ACC112 (cell line): ENCODE measurements at regions not wholly inside any gene's neighbourhood (a gene's known extent, or its start where the extent isn't known, plus 50 kb on each side); places are given as distances from the start of the nearest gene placed in this dataset.
A peak's percentile ranks its signal among the peaks of the same experiment; 100 is the strongest.

Experiments
- H2AFZ ChIP-seq: fragments of 200-600 bp; sonication (generic); one replicate; pipeline ENCODE4 v1.6.0; 2017; ENCODE audit warnings: antibody characterized with exemption, low read length; ENCODE audit not compliant: unreplicated experiment
- H3K27ac ChIP-seq: fragments of 200-600 bp; sonication (generic); 2 replicates; pipeline ENCODE4 v1.5.1; 2014; ENCODE audit warnings: low read depth, mild to moderate bottlenecking, antibody characterized with exemption, low read length, moderate library complexity
- H3K27me3 ChIP-seq: fragments of 200-600 bp; sonication (generic); 2 replicates; pipeline ENCODE4 v1.6.1; 2014; ENCODE audit warnings: mild to moderate bottlenecking, antibody characterized with exemption, low read length, moderate library complexity, mixed read lengths; ENCODE audit not compliant: insufficient read depth
- H3K36me3 ChIP-seq: fragments of 200-600 bp; sonication (generic); 2 replicates; pipeline ENCODE4 v1.6.1; 2016; ENCODE audit warnings: mild to moderate bottlenecking, antibody characterized with exemption, low read length, moderate library complexity, mixed read lengths; ENCODE audit not compliant: insufficient read depth
- H3K4me1 ChIP-seq: fragments of 200-600 bp; sonication (generic); one replicate; pipeline ENCODE4 v1.6.1; 2016; ENCODE audit warnings: low read length, mixed read lengths; ENCODE audit not compliant: insufficient read depth, unreplicated experiment, control insufficient read depth
- H3K4me3 ChIP-seq: fragments of 200-600 bp; sonication (generic); 2 replicates; pipeline ENCODE4 v1.5.1; 2014; ENCODE audit warnings: mild to moderate bottlenecking, low read depth, low read length
- H3K79me2 ChIP-seq: fragments of 200-600 bp; sonication (generic); one replicate; pipeline ENCODE4 v1.6.0; 2016; ENCODE audit warnings: low read length; ENCODE audit not compliant: control insufficient read depth, unreplicated experiment, insufficient read depth

DNA sequence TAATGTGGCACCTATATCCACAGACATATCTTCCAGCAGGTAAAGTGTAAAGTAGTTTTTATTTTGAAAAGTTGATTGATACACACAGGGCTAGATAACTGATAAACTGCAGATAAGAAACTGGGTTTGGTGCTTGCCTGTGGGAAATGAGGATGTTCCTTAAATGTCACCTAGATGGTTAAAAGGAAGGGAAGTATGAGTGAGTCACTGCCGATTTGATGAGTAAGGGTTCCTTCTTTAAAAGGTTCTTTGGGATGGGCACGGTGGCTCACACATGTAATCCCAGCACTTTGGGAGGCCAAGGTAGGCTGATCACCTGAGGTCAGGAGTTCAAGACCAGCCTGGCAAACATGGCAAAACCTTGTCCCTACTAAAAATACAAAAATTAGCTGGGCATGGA lies 73.8 kb upstream of the FRY start:
- Histone ChIP-seq H3K4me1 (peaks cover 2% of the 10 kb centered on the region), H3K36me3 (no peaks in the 10 kb centered on the region), H2AFZ (no peak overlapping the region), H3K4me3 (no peak overlapping the region), H3K27me3 (no peaks in the 10 kb centered on the region), H3K79me2 (no peaks in the 10 kb centered on the region), H3K27ac (no peak overlapping the region)

DNA sequence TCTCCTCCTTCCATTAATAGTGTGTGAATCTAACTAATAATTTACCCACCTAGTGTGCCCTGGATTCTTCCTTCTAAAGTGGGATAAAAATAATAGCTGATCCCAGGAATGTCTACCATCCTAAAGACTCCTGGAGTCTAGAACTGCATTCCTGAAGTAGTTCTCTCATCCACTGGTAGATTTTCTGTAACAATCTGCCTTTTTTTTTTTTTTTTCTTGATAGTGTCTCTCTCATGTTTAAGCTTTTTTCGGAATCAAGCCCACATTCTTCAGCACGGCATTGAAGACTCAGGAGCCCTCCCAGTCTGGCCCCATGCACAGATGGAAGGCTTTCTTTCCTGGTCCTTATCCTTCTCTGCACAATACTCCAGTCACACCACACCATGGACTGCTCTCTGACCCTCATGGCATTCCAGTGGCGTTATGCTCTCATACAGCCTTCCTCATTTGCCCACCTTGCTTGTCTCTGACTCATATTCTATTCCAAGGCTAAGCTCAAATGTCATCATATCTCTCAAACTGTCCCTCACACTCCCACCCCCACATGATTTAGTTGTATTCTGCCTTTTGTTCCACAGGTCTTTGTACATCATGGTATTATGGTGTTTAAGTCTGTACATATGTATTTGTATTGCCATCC lies 68.7 kb upstream of the FRY start:
- no peaks in the 10 kb centered on the region for H3K36me3 ChIP-seq
- no peak overlapping the region for H3K4me3 ChIP-seq
- no peaks in the 10 kb centered on the region for H3K27me3 ChIP-seq
- H3K27ac ChIP-seq: no peak overlapping the region
- peaks cover 9% of the 10 kb centered on the region for H3K4me1 ChIP-seq
- H2AFZ ChIP-seq: no peak overlapping the region
- H3K79me2 ChIP-seq: no peaks in the 10 kb centered on the region

DNA sequence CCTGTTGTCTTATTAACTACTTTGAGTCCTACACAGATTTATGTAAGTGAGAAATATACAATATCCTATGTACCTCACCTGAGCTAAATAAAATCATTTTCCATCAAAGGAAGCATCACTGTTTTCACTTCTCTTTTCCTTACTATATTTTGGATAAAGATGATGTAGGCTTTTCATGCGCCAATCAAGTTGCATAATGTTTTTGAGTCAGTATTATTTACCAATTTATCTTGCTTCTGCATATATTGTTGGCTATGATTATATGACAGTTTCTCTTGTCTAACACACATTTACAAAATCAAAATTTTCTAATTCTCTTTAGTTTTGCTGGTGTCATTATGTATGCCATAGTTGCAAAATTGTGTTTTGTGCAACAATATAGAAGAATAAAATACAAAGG lies 67.9 kb upstream of the FRY start:
- Histone ChIP-seq H3K27ac (no peak overlapping the region), H3K79me2 (no peaks in the 10 kb centered on the region), H2AFZ (no peak overlapping the region), H3K36me3 (no peaks in the 10 kb centered on the region), H3K27me3 (no peaks in the 10 kb centered on the region), H3K4me1 (peaks cover 9% of the 10 kb centered on the region), H3K4me3 (no peak overlapping the region)

DNA sequence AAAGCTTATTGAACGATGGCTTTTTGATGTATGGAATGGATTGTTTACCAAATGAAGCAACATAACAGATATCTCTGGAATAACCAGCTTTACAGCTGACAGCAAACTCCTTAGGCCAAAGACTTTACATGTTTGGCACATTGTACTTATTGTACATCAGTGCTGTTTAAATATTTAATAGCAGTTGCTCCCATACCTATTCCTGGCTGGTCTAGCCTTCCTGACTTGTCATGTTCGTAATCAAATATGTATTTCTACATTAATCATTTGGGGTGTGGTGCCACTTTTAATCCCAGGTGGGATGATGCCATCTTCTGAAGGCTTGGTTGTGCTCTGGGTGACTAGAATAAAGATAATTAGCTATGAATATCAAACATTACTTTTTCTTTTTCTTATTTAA lies 67.4 kb upstream of the FRY start:
- Histone ChIP-seq H2AFZ (no peak overlapping the region), H3K79me2 (no peaks in the 10 kb centered on the region), H3K4me3 (no peak overlapping the region), H3K36me3 (no peaks in the 10 kb centered on the region), H3K27me3 (no peaks in the 10 kb centered on the region), H3K27ac (no peak overlapping the region), H3K4me1 (peaks cover 9% of the 10 kb centered on the region)

DNA sequence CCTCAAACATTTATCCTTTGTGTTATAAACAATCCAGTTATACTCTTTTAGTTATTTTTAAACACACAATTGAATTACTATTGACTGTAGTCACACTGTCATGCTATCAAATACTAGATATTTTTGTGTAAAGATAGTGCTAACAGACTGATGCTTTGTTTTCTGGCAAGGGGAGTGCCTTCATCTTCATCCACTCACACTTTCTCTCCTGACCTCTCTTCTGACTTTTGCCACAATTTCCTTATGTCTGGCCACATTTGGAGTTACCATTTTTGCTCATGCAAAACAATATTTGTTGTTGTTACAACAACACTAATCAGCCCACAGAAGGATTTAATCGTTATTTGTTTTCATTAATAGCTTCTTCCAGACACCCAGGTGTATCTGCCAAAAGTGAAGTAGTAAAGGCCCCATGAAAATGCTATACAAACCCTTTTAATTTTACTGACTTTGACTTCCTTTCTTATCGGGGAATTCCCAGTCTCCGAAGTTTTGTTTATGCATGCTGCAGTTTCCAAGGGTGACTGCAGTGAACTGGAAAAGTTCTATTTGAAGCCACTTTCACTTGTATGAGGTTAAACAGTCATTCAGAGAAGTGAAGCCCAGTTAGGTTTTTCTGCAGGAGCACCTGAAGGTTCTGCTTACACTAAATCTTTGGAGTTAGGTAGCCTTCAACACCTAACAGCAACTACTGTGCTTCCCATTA lies 66.1 kb upstream of the FRY start:
- peak overlapping the region; percentile 30; the same call in 1 of the 2 replicates for H3K4me3 ChIP-seq
- H3K27me3 ChIP-seq: no peaks in the 10 kb centered on the region
- peak overlapping the region; percentile 80 for H2AFZ ChIP-seq
- H3K36me3 ChIP-seq: no peaks in the 10 kb centered on the region
- H3K79me2 ChIP-seq: no peaks in the 10 kb centered on the region
- peaks cover 19% of the 10 kb centered on the region for H3K4me1 ChIP-seq
- peak overlapping the region; percentile 57; the same call in 1 of the 2 replicates for H3K27ac ChIP-seq

DNA sequence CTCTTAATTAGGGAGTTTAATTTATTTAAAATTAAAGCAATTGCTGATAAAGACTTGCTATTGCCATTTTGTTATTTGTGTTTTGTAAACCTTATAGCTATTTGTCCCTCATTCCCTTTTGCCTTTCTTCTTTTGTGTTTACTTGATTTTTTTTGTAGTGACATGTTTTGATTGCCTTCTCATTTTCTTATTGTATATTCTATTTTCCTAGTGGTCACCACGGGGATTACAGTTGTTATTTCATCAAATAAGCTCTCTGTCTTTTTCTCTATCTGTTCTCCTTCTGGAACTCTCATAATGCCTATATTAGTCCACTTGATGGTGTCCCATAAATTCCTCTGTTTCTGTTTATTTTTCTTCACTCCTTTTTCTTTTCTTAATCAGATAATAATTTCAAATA lies 64.4 kb upstream of the FRY start:
- no peaks in the 10 kb centered on the region for H3K27me3 ChIP-seq
- H3K36me3 ChIP-seq: no peaks in the 10 kb centered on the region
- H3K27ac ChIP-seq: no peak overlapping the region
- peaks cover 24% of the 10 kb centered on the region for H3K4me1 ChIP-seq
- H2AFZ ChIP-seq: no peak overlapping the region
- H3K79me2 ChIP-seq: no peaks in the 10 kb centered on the region
- H3K4me3 ChIP-seq: no peak overlapping the region

- Histone ChIP-seq H3K4me1 (peaks cover 21% of the 10 kb centered on the region), H3K79me2 (no peaks in the 10 kb centered on the region), H3K27me3 (no peaks in the 10 kb centered on the region)
Observed at GRCh38 chr13:31968473-31968872, 63.1 kb upstream of the FRY start.

GRCh38 chr13:31970231-31970930 lies 61.2 kb upstream of the FRY start:
- Histone ChIP-seq H3K79me2 (no peaks in the 10 kb centered on the region), H3K36me3 (no peaks in the 10 kb centered on the region), H3K4me1 (peaks cover 19% of the 10 kb centered on the region), H3K4me3 (no peak overlapping the region), H3K27me3 (no peaks in the 10 kb centered on the region), H3K27ac (peak overlapping the region; percentile 57), H2AFZ (peak overlapping the region; percentile 50)

More at GRCh38 chr13:31968473-31968872, 63.1 kb upstream of the FRY start:
- H2AFZ ChIP-seq: no peak overlapping the region
- no peaks in the 10 kb centered on the region for H3K36me3 ChIP-seq
- H3K27ac ChIP-seq: no peak overlapping the region
- no peak overlapping the region for H3K4me3 ChIP-seq

DNA sequence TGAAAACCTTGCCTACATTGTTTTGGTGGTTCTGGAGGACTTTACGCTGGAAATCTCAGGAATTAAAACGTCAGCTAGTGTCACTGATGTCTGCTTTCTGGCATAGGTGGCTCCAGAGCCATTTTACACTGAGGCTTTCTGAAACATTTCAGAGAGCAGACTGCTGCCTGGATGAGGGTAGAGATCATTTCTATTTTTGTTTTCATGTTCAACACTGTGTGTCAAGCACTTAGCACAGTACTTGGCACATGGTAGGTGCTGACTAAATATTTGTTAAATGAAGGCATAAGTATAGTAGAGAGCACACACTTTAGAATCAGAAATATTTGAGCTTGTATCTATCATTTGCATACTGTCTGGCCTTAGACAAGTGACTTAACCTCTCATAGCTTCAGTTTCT lies 59.1 kb upstream of the FRY start:
- H3K27me3 ChIP-seq: no peaks in the 10 kb centered on the region
- peaks cover 16% of the 10 kb centered on the region for H3K4me1 ChIP-seq
- no peaks in the 10 kb centered on the region for H3K36me3 ChIP-seq
- H2AFZ ChIP-seq: no peak overlapping the region
- no peak overlapping the region for H3K4me3 ChIP-seq
- no peaks in the 10 kb centered on the region for H3K79me2 ChIP-seq
- H3K27ac ChIP-seq: no peak overlapping the region

DNA sequence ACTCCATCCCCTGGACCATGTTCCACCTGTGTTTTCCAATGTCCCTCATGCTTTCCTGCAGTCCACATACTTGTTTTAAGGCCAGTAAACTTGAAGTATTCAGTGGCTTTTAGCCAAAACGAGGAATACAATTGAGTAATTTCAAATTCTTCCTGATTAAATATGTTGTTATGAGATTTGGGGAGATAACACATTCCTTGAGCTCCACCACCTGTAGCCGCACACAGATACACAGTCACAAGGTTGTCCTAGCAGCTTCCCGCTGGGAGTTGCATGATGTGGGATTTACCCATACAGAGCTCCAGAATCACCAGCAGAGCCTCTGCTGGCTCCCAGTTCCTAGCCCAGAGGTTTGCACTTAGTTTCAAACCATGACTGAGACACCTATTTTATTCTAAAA lies 53.6 kb upstream of the FRY start:
- no peak overlapping the region for H2AFZ ChIP-seq
- no peaks in the 10 kb centered on the region for H3K36me3 ChIP-seq
- H3K4me1 ChIP-seq: peaks cover 10% of the 10 kb centered on the region
- no peak overlapping the region for H3K4me3 ChIP-seq
- H3K27me3 ChIP-seq: no peaks in the 10 kb centered on the region
- no peak overlapping the region for H3K27ac ChIP-seq
- H3K79me2 ChIP-seq: no peaks in the 10 kb centered on the region

- H3K27ac ChIP-seq: no peak overlapping the region
Observed at GRCh38 chr13:31980830-31981229, 50.7 kb upstream of the FRY start.

More at GRCh38 chr13:31980830-31981229, 50.7 kb upstream of the FRY start:
- Histone ChIP-seq H3K27me3 (no peaks in the 10 kb centered on the region), H3K79me2 (no peaks in the 10 kb centered on the region), H3K36me3 (no peaks in the 10 kb centered on the region), H3K4me1 (peaks cover 10% of the 10 kb centered on the region), H2AFZ (no peak overlapping the region), H3K4me3 (no peak overlapping the region)
